DOHH2 (cell line): ENCODE measurements at regions not wholly inside any gene's neighbourhood (a gene's known extent, or its start where the extent isn't known, plus 50 kb on each side); places are given as distances from the start of the nearest gene placed in this dataset.

Experiments used
- H3F3A ChIP-seq: fragments of 200-600 bp; sonication (generic), shearing (Covaris generic); 2 replicates; pipeline ENCODE4 v1.6.0; 2016; ENCODE audit warnings: antibody characterized with exemption, mild to moderate bottlenecking; ENCODE audit not compliant: control insufficient read depth, insufficient read depth
- H3K27ac ChIP-seq: fragments of 200-600 bp; sonication (generic); 2 replicates; pipeline ENCODE4 v1.5.1; 2014; ENCODE audit warnings: low read depth, mild to moderate bottlenecking, low read length, moderate library complexity
- H3K27me3 ChIP-seq: fragments of 200-600 bp; sonication (generic); 2 replicates; pipeline ENCODE4 v1.6.1; 2014; ENCODE audit warnings: mild to moderate bottlenecking, low read length, mixed read lengths; ENCODE audit not compliant: control insufficient read depth
- H3K36me3 ChIP-seq: fragments of 200-600 bp; sonication (generic); 2 replicates; pipeline ENCODE4 v1.6.1; 2014; ENCODE audit warnings: mild to moderate bottlenecking, low read length, moderate library complexity, mixed read lengths; ENCODE audit not compliant: control insufficient read depth
- H3K4me1 ChIP-seq: fragments of 200-600 bp; sonication (generic); 2 replicates; pipeline ENCODE4 v1.6.1; 2014; ENCODE audit warnings: mild to moderate bottlenecking, low read length, mixed read lengths; ENCODE audit not compliant: control insufficient read depth
- H3K4me2 ChIP-seq: fragments of 200-600 bp; sonication (generic); 2 replicates; pipeline ENCODE4 v1.6.0; 2014; ENCODE audit warnings: mild to moderate bottlenecking, low read length, moderate library complexity
- H3K4me3 ChIP-seq: fragments of 200-600 bp; sonication (generic); 2 replicates; pipeline ENCODE4 v1.5.1; 2014; ENCODE audit warnings: mild to moderate bottlenecking, low read length, mixed read lengths
- H3K79me2 ChIP-seq: fragments of 200-600 bp; sonication (generic); 2 replicates; pipeline ENCODE4 v1.6.1; 2014; ENCODE audit warnings: mild to moderate bottlenecking, low read length, mixed read lengths; ENCODE audit not compliant: control insufficient read depth
- H3K9me2 ChIP-seq: fragments of 200-600 bp; sonication (generic); replicated peaks from 2 replicates; pipeline ENCODE4 v1.6.1; 2014; ENCODE audit warnings: mild to moderate bottlenecking, low read length, mixed read lengths; ENCODE audit not compliant: control insufficient read depth
- H3K9me3 ChIP-seq: fragments of 200-600 bp; sonication (generic); 2 replicates; pipeline ENCODE4 v1.6.1; 2014; ENCODE audit warnings: antibody characterized with exemption, low read length, mixed read lengths; ENCODE audit not compliant: control insufficient read depth, insufficient read depth
- H4K20me1 ChIP-seq: fragments of 200-600 bp; sonication (generic); 2 replicates; pipeline ENCODE4 v1.6.0; 2014; ENCODE audit warnings: low read depth, mild to moderate bottlenecking, antibody characterized with exemption, low read length, moderate library complexity; ENCODE audit not compliant: control insufficient read depth, insufficient read depth
- CTCF ChIP-seq: fragments of 200-600 bp; sonication (generic); IDR thresholded peaks from one replicate; pipeline ENCODE4 v1.5.1; 2014; ENCODE audit warnings: antibody characterized with exemption, mild to moderate bottlenecking, low read depth, low read length; ENCODE audit not compliant: poor library complexity, severe bottlenecking
- EZH2phosphoT487 ChIP-seq: fragments of 200-600 bp; sonication (generic); IDR thresholded peaks from 2 replicates; pipeline ENCODE4 v1.6.1; 2017; ENCODE audit warnings: borderline replicate concordance, mild to moderate bottlenecking, antibody characterized with exemption, low read length, moderate library complexity, mixed read lengths

- no peak overlapping the region for H3K4me3 ChIP-seq
- H3K79me2 ChIP-seq: no peaks in the 10 kb centered on the region
- no peak for TF ChIP-seq EZH2phosphoT487
- no peak for TF ChIP-seq CTCF
- no peak overlapping the region for H3K4me2 ChIP-seq
- no peaks in the 10 kb centered on the region for H3K9me3 ChIP-seq
- no peaks in the 10 kb centered on the region for H3K27me3 ChIP-seq
- no peaks in the 10 kb centered on the region for H3K9me2 ChIP-seq
- H4K20me1 ChIP-seq: no peaks in the 10 kb centered on the region
- H3K36me3 ChIP-seq: no peaks in the 10 kb centered on the region
- H3K27ac ChIP-seq: no peak overlapping the region
- H3K4me1 ChIP-seq: no peaks in the 10 kb centered on the region
- H3F3A ChIP-seq: no peaks in the 10 kb centered on the region
These were observed 970.9 kb upstream of the NUDT12 start for GRCh38 chr5:104533498-104533897.

- Histone ChIP-seq H3K4me3 (no peak overlapping the region), H3K27ac (no peak overlapping the region), H3K9me2 (no peaks in the 10 kb centered on the region), H4K20me1 (no peaks in the 10 kb centered on the region), H3K27me3 (no peaks in the 10 kb centered on the region), H3K4me1 (no peaks in the 10 kb centered on the region), H3F3A (no peaks in the 10 kb centered on the region), H3K4me2 (no peak overlapping the region), H3K79me2 (no peaks in the 10 kb centered on the region), H3K9me3 (no peaks in the 10 kb centered on the region), H3K36me3 (no peaks in the 10 kb centered on the region)
- TF ChIP-seq CTCF (no peak), EZH2phosphoT487 (no peak)
These were observed 964.3 kb upstream of the NUDT12 start for GRCh38 chr5:104526866-104527265.

- Histone ChIP-seq H4K20me1 (no peaks in the 10 kb centered on the region), H3K9me3 (peaks cover 7% of the 10 kb centered on the region; the same call in 1 of the 2 replicates), H3F3A (no peaks in the 10 kb centered on the region), H3K36me3 (no peaks in the 10 kb centered on the region), H3K4me1 (no peaks in the 10 kb centered on the region), H3K9me2 (no peaks in the 10 kb centered on the region), H3K4me2 (no peak overlapping the region), H3K27me3 (no peaks in the 10 kb centered on the region), H3K4me3 (no peak overlapping the region), H3K27ac (no peak overlapping the region), H3K79me2 (no peaks in the 10 kb centered on the region)
- no peak for TF ChIP-seq CTCF
- no peak for TF ChIP-seq EZH2phosphoT487
These were observed 951.1 kb upstream of the NUDT12 start for GRCh38 chr5:104513640-104514072.
